NCI-H187 (cell line): ENCODE measurements at regions not wholly inside any gene's neighbourhood (a gene's known extent, or its start where the extent isn't known, plus 50 kb on each side); places are given as distances from the start of the nearest gene placed in this dataset.

Experiments
- DNase-seq, 2 experiments: peaks; one replicate each; lab custom pipeline; 2025; lab: John Stamatoyannopoulos, UW

DNA sequence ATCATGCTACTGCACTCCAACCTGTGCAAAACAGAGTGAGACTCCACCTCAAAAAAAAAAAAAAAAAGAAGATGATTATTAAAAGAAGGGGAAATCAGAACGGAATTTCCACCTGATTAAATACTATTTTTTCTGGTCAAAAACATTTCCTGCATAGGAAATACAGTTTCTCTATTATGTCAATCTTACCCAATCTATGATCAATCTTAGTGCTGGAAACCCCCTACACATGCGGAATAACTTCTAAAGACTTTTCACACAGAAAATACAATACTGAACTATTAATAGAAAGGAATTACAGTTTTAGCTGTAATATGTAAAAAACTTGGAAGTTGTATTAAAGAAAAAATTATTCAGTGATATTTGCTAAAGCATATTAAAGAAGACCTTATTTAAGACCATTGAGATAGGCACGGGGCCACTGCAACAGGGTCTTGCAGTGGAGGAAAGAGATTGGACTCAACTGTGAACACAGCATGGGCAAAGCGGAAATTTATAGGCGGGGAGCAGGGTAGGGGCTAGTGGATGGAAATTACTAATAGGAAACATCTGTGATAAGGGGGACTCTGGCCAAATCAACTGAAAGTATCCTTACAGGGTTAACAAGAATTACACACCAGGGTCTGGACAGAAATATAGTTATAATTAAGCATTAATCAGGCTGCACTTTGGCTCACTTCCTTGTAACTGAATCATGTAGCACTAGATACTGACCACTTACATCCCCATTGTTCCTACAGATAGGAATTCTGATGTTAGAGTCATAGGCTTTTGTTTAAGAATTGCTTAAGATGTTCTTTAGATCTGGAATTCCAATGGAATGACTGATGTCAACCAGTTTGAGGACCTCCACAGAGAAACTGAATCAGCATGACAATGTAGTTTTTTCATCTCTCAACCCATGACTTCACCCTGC lies 411.5 kb upstream of the DDI1 start:
- no peak for DNase-seq

DNA sequence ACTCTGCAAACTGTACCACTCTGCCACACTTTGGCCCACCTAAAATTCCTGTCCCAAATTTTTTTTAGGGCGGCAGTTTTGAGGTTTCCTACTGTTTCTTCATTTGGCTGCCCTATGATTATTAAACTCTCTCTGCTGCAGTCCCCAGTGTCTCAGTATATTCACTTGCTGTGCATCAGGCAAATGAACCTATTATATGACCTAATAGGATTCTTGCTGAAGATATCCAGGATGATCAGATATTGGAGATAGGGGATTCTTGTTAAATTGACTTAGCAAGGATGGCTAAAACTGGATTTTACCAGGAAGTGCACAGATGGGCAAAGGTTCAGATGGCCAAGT lies 410.8 kb upstream of the DDI1 start:
- DNase-seq: no peak

DNA sequence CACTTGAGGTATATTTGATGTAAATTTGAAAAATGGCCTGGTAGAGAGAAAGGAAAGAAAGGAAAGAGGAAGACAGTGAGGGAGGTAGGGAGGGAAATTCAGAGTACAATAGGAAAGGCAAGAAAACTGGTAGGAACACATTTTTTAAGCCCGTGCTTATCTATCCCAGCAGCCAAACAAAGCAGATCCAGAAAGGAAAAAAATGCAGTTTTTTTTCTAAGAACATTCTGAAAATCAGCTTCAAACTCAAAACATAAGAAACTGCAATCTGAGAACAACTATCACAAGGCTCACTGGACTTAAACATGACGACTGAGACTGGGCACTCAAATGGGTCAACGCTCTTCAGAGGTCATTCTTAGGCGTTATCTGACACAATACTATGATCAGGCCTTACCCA lies 408.3 kb upstream of the DDI1 start:
- DNase-seq: no peak

DNA sequence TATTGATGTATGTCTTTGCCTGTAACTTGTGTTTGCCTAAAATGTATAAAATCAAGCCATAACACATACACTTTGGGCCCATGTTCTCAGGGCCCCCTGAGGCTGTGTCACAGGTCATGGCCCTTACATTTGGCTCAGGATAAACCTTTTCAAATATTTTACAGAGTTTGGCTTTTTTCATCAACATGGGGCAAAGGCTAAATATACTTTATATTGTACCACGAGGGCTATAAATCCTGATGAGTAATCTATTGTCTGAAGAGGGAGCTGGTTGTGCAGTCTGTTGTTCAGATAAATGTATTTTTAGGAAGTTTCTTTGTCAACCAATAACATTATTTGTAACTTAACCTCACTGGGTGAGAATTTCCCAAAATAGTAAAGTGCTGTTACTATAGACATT lies 404.6 kb upstream of the DDI1 start:
- no peak for DNase-seq

DNA sequence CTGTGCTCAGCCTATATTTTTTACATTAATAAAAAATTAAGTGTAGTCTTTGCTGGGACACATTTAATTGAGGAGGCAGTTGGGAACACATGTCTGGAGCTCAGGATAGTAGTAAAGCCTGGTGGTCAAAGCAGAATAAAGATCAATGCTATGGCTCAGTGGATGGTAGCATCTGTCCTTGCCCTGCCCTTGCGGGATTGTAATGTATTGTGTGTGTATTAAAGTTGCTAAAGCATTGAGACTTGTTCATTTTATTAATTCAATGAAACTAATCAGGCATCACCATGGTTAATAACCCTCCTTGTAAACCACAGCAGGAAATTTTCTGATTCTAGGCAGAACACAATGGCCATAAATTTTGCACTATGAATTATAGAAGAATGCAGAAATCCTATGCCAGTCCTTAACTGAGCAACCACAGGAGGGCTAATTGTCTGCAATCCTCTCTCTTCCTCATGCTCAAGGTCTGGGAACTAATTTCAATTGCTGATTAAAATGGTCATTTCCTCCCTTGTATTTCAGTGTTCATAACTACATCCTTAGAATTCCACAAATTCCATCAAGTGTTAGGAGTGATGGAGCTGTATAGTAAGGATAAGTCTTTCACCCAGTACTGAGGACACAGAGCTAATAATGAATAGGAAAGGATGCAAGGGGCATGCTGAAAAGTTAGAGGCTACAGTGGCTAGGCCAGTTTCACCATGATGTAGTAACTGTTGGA lies 403.2 kb upstream of the DDI1 start:
- no peak for DNase-seq

DNA sequence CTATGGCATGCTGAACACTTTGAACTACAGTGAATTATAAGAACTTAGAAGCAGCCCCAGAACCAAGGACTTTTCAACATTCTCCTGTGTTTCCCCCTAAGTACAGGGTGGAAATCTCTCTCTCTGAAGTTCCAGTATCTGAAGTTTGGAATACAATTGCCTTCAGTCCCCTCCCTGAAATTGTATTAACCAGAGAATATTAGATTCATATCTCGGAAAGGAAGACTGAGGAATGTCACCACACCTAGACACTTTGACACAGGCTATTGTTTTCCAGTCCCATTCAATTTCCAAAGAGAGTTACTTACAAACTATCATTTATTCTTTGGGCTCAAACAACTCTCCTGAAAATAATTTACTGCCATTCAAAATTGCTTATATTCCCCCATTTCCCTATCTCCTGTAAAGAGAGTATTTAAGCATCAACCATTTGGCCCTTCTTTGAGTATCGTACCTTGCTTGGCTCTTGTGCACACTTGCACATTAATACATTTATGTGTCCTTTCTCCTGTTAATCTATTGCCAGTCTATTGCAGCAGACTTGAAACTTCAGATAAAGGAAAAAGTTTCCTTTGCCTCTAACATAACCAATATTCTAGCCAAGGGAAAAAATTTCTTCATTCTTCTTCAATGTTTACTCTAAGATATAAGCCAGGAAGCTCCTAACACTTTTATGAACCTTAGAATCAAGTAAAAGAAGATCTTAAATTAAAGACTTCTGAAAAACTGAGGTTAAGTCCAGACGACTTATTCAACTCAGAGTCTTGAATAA lies 402.4 kb upstream of the DDI1 start:
- DNase-seq: no peak

DNA sequence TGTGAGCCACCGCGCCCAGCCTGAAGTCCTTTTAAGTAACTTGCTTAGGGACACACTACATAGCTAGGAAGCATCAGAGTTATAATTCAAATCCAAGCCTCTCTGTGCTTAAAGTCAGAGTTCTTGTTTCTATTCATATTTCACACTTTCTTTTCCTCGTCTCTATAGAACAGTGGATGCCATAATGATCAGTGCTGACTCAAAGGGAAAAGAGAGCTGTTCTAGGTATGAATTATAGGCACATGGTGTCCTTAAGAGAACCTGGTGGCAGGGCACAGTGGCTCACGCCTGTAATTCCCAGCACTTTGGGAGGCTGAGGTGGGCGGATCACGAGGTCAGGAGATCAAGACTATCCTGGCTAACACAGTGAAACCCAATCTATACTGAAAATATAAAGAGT lies 400.2 kb upstream of the DDI1 start:
- no peak for DNase-seq

DNA sequence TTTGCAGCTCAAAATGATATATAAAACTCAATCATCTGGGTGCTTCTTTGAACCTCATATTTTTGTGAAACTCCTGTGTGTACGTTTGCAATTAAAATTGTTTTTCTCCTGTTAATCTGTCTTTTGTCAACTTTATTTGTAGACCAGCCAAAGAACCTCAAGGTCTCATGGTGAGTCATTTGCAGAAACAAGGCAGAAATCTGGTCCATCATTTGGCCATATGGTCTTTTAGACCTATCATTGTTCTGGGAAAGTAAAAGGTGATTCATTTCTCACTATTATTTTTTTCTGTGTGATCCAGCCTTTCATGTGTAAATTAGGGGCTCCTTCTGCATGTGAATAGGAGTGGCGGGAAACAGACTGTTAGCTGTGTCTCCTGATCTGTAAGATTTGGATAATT lies 399.1 kb upstream of the DDI1 start:
- DNase-seq: no peak

DNA sequence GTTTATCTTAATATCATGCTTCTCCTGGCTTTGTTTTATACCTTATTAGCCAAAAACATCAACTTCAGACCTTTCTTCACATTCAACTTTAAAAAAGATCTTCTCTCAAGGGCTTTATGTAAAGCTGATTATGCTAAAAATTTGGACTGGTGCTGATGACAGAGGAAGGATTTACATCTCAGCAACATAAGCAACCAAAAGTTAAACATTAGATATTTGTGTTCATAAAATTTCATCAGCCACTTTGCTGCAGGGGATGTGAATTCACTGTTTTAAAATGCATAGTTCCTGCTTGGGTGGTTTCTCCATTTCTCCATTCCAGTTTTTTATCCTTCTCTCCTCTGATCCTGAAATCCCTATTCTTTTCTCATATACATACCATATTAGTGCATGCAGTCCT lies 398.6 kb upstream of the DDI1 start:
- DNase-seq: no peak

DNA sequence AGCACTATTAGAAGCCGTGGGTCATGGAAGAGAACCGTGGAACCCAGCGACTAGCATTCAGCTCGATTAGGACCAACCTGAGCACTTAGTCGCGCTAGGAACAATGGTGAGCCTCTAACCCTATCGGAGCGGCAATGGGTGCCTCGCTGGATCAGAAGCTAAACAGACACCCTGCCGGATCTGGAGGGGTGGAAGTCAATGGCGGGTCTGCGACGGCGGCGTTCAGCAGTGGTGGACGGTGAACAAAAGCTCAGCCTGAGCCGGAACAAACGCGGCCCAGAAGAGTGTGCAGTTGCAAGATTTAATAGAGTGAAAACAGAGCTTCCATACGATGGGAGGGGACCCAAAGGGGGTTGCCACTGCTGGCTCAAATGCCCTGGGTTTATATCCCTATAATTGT lies 391.8 kb upstream of the DDI1 start:
- no peak for DNase-seq

DNA sequence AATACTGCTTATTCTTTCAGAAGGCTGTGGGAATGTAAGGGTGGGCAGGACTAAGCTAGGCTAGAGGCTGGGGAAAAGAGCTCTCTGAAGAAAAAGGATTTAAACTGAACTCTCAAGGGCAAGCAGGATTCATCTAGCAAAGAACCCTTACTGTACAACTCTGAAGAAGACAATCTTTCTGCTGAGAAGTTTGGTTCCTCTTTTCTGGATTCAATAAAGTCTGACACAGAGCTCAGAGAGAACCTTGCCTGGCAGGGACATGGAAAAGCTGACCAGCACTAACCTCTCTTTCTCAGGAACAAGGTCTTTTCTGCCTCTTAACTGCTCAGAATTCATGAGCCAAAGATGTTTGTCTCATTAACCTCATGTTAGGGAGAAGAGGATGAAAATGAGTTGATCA lies 388.4 kb upstream of the DDI1 start:
- DNase-seq: no peak

DNA sequence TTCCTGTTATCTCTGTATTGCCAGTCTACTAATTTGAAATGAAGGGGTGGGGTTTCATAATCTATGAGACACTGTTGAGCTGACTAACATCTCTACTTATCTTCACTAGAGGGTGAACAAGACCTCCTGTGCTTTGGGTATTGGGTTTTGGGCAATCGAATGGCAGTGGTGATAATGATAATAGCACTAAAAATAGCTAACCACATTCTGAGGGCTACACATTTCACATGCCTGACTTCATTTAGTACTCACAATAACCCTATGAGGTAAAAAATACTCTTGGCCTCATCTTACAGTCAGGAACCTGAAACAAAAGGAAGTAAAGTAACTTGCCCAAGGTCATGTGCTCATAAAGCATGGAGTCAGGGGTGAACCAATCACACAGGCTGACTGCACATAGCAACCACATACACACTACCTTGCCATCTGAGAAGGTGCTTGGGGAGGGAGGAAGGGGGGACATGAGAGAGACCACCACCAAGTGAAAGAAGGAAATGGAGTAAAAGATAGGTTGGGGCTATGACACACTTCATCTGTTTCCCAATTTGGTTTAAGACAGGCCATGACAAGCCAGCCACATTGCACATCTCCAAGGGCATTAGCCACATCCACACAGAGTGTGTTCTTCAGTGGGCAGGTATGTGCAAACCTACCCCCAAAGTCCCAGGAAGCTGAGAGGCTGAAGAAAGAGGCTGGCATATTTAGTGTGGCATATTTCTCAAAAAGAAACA lies 387.6 kb upstream of the DDI1 start:
- no peak for DNase-seq

DNA sequence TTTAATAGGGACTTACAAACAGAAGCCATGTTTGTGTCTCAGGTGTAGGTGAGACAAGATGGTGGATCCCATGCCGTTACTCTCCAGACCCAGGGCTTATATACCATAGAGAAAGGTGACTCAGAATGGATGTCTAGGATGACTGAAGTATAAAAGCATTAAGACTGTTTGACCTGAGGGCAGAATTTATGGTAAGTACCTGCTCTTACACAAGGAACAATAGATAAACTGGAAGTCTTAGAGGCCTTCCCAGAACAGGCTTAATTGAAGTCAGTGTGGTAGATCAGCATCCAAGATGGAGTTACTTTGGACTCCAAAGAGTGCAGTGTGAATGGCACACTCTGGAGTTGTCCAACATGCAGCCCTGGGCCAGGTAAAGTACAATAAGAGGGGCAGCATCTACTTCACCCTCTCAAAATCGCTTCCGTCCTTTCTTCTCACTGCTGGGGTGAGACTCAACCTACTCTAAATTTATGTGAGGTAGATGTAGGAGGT lies 387.0 kb upstream of the DDI1 start:
- DNase-seq: no peak

DNA sequence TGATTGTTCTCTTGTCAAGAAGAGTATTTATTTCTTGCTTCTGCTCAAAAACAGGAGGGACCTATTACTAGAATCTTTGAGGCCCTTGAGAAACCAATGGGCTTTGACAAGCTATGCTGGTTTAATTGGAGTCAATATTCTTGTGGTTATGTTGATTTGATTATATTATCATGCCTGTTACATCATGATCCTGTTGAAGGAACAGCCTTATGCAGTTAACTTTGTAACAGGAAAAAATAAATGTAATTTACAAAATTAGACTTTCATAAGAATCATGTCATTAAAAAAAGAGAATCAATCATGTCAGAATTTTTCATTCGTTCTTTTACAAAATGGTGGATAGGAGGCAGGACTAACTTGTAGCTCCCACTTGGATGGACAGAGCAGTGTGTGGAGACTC lies 386.1 kb upstream of the DDI1 start:
- DNase-seq: no peak

DNA sequence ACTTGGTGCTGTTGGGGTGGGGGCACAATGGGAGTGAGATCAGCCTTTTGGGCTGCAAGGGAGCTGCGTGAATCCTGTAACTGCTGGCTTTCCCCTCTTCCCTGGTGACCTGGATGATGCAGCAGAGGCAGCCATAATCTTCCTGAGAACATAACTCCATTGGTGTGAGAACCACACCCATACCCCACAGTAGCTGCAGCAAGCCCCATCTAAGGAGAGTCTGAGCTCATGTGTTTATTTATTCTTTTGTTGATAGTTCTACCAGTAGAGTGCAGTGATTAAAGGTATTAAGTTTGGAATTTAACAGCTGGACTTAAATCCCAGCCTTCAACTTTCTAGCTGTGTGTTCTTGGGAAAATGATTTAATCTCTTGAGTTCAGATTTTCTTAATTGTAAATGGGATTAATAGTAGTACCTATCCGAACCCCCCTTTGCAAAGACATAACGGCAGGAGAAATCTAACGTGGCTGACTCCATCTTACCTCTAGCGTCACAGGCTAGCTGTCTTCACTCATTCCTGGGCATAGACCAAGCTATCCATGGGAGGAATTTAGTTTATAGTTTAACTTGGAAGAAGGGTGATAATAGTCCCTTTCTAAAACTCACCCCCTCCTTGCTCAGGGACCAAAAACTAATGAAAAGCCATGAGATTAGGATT lies 385.0 kb upstream of the DDI1 start:
- DNase-seq: no peak

DNA sequence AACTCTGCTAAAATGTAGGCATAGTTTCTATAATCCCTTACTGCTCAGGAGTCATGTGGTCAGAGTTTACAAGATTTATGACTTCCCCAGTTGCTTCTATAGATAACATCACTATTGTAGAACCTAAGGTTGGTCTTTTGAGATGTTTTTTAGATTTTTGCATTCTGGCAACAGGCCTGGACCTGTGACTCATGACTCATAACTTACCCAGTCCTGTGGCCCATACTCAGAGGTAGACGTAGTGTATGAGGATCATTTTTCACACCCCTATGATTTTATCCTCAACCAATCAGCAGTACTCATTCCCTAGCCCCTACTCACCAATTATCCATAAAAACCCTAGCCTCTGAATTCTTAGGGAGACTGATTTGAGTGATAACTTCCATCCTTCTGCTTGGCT lies 384.4 kb upstream of the DDI1 start:
- no peak for DNase-seq

DNA sequence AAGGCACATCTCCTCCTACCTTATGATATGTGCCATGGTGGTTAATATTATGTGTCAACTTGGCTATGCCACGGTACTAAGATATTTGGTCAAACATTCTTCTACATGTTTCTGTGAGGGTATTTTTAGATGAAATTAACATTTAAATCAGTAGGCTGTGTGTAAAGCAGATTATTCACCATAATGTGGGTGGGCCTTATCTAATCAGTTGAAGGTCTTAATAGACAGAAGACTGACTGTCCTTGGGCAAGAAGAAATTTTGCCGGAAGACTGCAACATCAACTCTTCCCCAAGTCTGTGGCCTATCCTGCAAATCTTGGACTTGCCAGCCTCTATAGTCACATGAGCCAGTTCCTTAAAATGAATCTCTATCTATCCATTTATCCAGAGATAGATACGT lies 380.1 kb upstream of the DDI1 start:
- DNase-seq: no peak

DNA sequence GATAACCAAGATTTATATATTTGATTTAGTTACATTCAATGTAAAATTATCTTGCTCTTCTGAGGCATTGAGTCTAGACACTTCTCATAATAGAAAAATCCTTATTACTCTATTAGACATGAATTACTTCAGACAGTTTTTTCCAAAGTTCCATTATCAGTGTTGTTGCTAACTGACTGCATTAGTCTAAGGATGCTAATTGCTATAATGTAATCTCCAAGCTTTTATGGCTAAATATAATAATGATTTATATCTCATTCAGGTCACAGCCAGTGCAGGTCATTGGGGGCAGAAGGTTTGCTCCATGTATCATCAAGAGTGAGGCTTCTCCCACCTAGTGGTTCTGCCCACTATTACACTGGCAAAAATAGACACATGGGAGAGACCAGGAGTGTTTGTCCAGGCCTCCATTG lies 377.2 kb upstream of the DDI1 start:
- DNase-seq: no peak

DNA sequence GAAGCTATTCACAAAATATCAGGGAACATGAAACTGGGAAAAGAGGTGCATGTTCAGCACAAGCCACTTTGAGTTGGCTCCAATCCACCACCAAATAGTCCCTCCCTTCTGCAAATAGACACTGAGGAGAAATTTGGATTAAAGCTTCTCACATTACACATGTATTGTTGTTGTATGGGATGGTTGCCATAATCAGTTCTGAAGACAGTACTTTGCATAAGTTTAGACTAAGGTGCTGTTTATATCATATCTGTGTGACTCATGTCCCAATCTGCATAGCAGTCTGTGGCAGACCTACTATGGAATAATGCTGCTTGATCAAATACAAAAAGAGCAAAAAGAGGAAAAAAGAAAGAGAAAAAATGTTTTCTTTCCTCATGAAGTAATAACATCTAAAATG lies 376.7 kb upstream of the DDI1 start:
- no peak for DNase-seq

DNA sequence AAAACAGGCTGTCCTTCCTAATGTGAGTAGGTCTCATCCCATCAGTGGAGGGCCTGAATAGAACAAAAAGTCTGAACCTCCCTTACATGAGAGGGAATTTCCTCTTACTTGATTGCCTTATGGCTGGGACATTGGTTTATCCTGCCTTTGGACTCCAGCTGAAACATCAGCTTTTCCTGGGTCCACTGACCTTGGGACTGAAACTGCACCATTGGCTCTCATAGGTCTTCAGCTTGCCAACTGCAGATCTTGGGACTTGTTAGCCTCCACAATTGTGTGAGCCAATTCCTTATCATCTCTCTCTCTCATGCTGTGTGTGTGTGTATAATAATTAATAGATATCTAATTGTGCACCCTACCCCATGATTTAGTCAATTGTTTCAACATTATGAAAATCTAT lies 375.3 kb upstream of the DDI1 start:
- DNase-seq: no peak

DNA sequence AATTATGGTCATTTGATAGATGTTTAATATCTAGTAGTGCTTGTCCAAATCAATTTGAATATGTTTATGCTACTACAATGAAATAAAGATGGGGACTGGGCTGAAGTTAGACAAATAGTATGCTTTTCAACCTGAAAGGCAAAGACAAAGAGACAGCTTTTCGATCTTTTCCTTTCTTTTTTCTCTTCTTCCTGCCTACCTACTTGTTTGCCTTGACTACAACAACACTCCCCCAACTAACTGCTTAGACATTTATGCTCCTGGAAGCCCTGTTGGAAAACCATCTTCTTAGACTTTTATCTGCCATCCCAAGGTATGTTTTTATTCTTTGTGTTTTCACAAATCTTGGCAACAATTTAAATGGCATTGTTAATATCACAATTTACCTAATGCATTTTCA lies 374.4 kb upstream of the DDI1 start:
- no peak for DNase-seq

DNA sequence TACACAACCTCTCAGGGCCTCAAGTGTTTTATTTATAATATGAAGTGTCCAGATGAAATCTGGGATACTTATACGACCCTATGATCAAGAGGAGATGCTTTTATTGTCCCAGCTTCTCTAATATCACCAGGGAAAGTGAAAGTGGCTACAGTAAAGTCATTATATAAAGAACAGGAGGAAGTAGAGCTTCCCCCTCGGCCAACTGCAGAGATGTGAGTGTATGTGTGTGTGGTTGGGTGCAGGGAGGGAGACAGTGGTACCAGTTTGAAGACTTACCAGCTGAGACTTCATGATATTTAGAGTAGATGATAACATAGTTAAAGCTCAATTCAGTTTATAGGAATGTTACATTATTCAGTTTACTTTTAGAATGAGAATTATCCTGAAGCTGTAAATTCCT lies 373.6 kb upstream of the DDI1 start:
- no peak for DNase-seq
